Bronchial epithelial cell (primary cell): ENCODE measurements at regions not wholly inside any gene's neighbourhood (a gene's known extent, or its start where the extent isn't known, plus 50 kb on each side); places are given as distances from the start of the nearest gene placed in this dataset.

Source experiments
- DNase-seq: peaks from one replicate; pipeline ENCODE4 v3.0.0-alpha.2; 2010; ENCODE audit warnings: low read depth
- FAIRE-seq: peaks from 2 replicates; lab custom pipeline; 2011; peaks lifted over from hg19 to GRCh38; lab: Jason Lieb, UNC
- H3K27me3 ChIP-seq: 2 replicates; pipeline ENCODE4 v1.5.1; 2011; ENCODE audit warnings: low read length; ENCODE audit not compliant: control insufficient read depth, insufficient read depth
- H3K36me3 ChIP-seq: 2 replicates; pipeline ENCODE4 v1.5.1; 2011; ENCODE audit warnings: low read length; ENCODE audit not compliant: control insufficient read depth, insufficient read depth
- H3K4me3 ChIP-seq: 2 replicates; pipeline ENCODE4 v1.5.1; 2011; ENCODE audit warnings: mild to moderate bottlenecking, low read depth, low read length, control low read depth
- CTCF ChIP-seq: IDR thresholded peaks from 2 replicates; pipeline ENCODE4 v1.5.1; 2011; ENCODE audit warnings: mild to moderate bottlenecking, moderate library complexity, low read length, control low read depth, inconsistent platforms; ENCODE audit not compliant: insufficient read depth, severe bottlenecking

GRCh38 chr5:19406576-19407365 is 581.2 kb downstream of the CDH18 start:
- no peaks in the 10 kb centered on the region for H3K27me3 ChIP-seq
- no peaks in the 10 kb centered on the region for H3K36me3 ChIP-seq
- DNase-seq (no peak), FAIRE-seq (no peak)
- no peak overlapping the region for H3K4me3 ChIP-seq
- TF ChIP-seq CTCF = no peak

GRCh38 chr5:19408149-19408548 is 579.9 kb downstream of the CDH18 start:
- H3K36me3 ChIP-seq = no peaks in the 10 kb centered on the region
- H3K4me3 ChIP-seq = no peak overlapping the region
- no peak for DNase-seq
- no peak for FAIRE-seq
- H3K27me3 ChIP-seq = no peaks in the 10 kb centered on the region
- TF ChIP-seq CTCF = no peak

GRCh38 chr5:19411936-19412335 is 576.1 kb downstream of the CDH18 start:
- Histone ChIP-seq H3K36me3 (no peaks in the 10 kb centered on the region), H3K27me3 (no peaks in the 10 kb centered on the region), H3K4me3 (no peak overlapping the region)
- DNase-seq = no peak
- FAIRE-seq = no peak
- TF ChIP-seq CTCF = no peak
